Aorta (tissue), 5 donors: ENCODE measurements at regions not wholly inside any gene's neighbourhood (a gene's known extent, or its start where the extent isn't known, plus 50 kb on each side); places are given as distances from the start of the nearest gene placed in this dataset.

Source experiments
- ATAC-seq: fragments of 200-7000 bp; cut with Tn5 transposase; one replicate; pipeline ENCODE4 v1.9.1; 2022; ENCODE audit warnings: moderate library complexity; ENCODE audit not compliant: low FRiP score
- DNase-seq, 2 donors: peaks; one replicate each; pipeline ENCODE4 v3.0.0-alpha.2; 2020
- H3K27ac ChIP-seq, 2 donors: one replicate each; pipeline ENCODE4 v1.5.1; 2013; ENCODE audit warnings: low read length in 2 of 2, mild to moderate bottlenecking in 2 of 2, moderate library complexity in 2 of 2, control low read depth in 1 of 2, inconsistent platforms in 1 of 2, low read depth in 1 of 2
- H3K27me3 ChIP-seq, 2 donors: one replicate each; pipeline ENCODE4 v1.6.1; 2013; ENCODE audit warnings: control low read depth in 1 of 2, low read length in 1 of 2, mild to moderate bottlenecking in 1 of 2, moderate library complexity in 1 of 2; ENCODE audit not compliant: insufficient read depth in 2 of 2, control insufficient read depth in 1 of 2
- H3K36me3 ChIP-seq, 2 donors: one replicate each; pipeline ENCODE4 v1.6.1; 2013; ENCODE audit warnings: control low read depth in 1 of 2, low read length in 1 of 2, mild to moderate bottlenecking in 1 of 2; ENCODE audit not compliant: insufficient read depth in 2 of 2, control insufficient read depth in 1 of 2
- H3K4me1 ChIP-seq, 2 donors: one replicate each; pipeline ENCODE4 v1.6.1; 2013; ENCODE audit warnings: low read length in 2 of 2, control low read depth in 1 of 2, mild to moderate bottlenecking in 1 of 2, moderate library complexity in 1 of 2; ENCODE audit not compliant: insufficient read depth in 2 of 2, control insufficient read depth in 1 of 2
- H3K4me3 ChIP-seq, 2 donors: one replicate each; pipeline ENCODE4 v1.5.1; 2013; ENCODE audit warnings: low read length in 2 of 2, control low read depth in 1 of 2, mild to moderate bottlenecking in 1 of 2
- H3K9me3 ChIP-seq: one replicate; pipeline ENCODE4 v1.6.1; 2013; ENCODE audit warnings: mild to moderate bottlenecking, low read length; ENCODE audit not compliant: control insufficient read depth
- WGBS, 2 donors: extraction: QIAGEN DNeasy Blood & Tissue Kit; methylation state at CpG; one replicate each; pipeline ENCODE4 v1.1.7; 2013; 5-methylcytosine and 5-hydroxymethylcytosine counted together
- intact Hi-C, 2 donors: fragments of 100-400 bp; cut with DNase I; formaldehyde crosslinking; loops; one replicate each; pipeline versions ENCODE4 v1.14.2 to v1.15.0; 2022
- donor health status: healthy with polysubstance abuse.
- donor health status: Bipolar disorder and iron deficiency.
- donor health status: DM: no; HTN: no; CAD: no.
- donor health status: DM: no; HTN: no; CAD: no.
- donor health status: DM: yes; HTN: yes; CAD: no.

DNA sequence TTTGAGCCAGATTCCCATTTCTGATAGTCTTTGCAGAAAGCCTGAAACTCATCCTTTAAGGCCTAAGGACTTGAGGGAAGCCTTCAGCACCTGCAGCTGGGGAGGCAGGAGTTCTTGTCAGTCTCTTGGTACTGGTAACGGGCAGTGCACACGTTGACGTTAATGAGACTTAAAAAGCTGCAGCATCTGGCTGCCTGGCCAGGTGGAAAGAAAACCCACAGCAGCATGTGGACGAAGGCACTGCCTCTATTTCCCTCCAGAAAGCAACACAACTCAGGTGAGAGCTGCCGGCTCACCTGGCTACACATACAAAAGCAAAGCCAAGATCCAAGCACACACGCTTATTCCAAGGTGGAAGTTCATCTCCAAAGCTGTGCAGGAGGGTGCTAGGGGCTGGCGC, 178.8 kb downstream of the ANAPC1 start:
- H3K36me3 ChIP-seq, result no peaks in the 10 kb centered on the region
- H3K4me3 ChIP-seq, result no peak overlapping the region
- intact Hi-C loops, result no loop called here
- 83 to 93% methylated on average over 7 of the region's 7 CpGs for WGBS, 2 donors
- H3K27ac ChIP-seq, result no peak overlapping the region
- no peak for ATAC-seq
- H3K4me1 ChIP-seq, result no peaks in the 10 kb centered on the region
- DNase-seq, result no peak
- no peaks in the 10 kb centered on the region for H3K27me3 ChIP-seq
- H3K9me3 ChIP-seq, result no peaks in the 10 kb centered on the region

DNA sequence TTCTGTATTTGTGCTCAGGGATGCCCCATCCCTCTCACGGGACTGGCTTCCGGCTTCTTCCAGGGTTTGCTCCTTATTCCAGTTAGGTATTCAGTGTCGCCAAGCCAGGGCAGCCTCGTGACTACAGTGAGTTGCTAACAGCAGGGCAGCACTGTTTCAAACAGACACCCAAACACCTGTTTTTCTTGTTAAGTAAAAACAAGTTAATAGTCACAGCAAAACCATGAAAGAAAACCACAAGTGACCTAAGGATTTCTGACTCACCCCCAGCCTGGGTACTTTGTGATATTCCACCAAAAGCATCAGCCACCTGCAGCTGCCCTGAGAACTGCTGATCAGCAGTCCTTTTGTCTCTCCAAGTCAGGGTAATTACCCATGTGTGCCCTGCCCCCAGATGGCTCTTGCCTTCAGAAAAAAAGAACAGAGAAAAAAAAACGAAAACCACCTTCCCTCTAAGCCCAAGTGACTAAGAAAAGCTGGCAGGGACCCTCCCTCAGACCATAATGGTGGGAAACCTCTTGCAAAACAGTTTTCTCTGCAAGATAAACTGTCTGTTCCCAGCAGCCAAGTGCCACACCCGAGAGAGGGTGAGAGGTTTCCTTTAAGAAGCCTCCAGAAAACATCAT, 178.2 kb downstream of the ANAPC1 start:
- H3K9me3 ChIP-seq, result no peaks in the 10 kb centered on the region
- intact Hi-C loops, result no loop called here
- no peak for DNase-seq
- no peaks in the 10 kb centered on the region for H3K4me1 ChIP-seq
- WGBS, 2 donors, result 68 to 81% methylated on average over 6 of the region's 6 CpGs
- H3K27ac ChIP-seq, result no peak overlapping the region
- H3K27me3 ChIP-seq, result no peaks in the 10 kb centered on the region
- ATAC-seq, result no peak
- no peak overlapping the region for H3K4me3 ChIP-seq
- no peaks in the 10 kb centered on the region for H3K36me3 ChIP-seq

GRCh38 chr2:111706481-111707001, 177.5 kb downstream of the ANAPC1 start:
- no peaks in the 10 kb centered on the region for H3K9me3 ChIP-seq

GRCh38 chr2:111707700-111708099, 176.3 kb downstream of the ANAPC1 start:
- Histone ChIP-seq H3K27me3 (no peaks in the 10 kb centered on the region), H3K36me3 (no peaks in the 10 kb centered on the region), H3K9me3 (no peaks in the 10 kb centered on the region), H3K4me3 (no peak overlapping the region), H3K4me1 (no peaks in the 10 kb centered on the region), H3K27ac (no peak overlapping the region)
- no peak for ATAC-seq
- WGBS, 2 donors, result 97 to 98% methylated on average over 7 of the region's 7 CpGs
- intact Hi-C loops, result no loop called here
- no peak for DNase-seq

More at GRCh38 chr2:111706481-111707001, 177.5 kb downstream of the ANAPC1 start:
- WGBS, 2 donors, result 93 to 96% methylated on average over 9 of the region's 9 CpGs
- Histone ChIP-seq H3K4me1 (no peaks in the 10 kb centered on the region), H3K4me3 (no peak overlapping the region), H3K27me3 (no peaks in the 10 kb centered on the region), H3K36me3 (no peaks in the 10 kb centered on the region), H3K27ac (no peak overlapping the region)
- DNase-seq, result no peak
- no peak for ATAC-seq
- intact Hi-C loops, result no loop called here

- no peaks in the 10 kb centered on the region for H3K9me3 ChIP-seq
- no peak overlapping the region for H3K4me3 ChIP-seq
- no peaks in the 10 kb centered on the region for H3K27me3 ChIP-seq
- H3K36me3 ChIP-seq, result no peaks in the 10 kb centered on the region
- no peak overlapping the region for H3K27ac ChIP-seq
- no peaks in the 10 kb centered on the region for H3K4me1 ChIP-seq
- ATAC-seq (no peak), DNase-seq (no peak)
- intact Hi-C loops, result no loop called here
- WGBS, 2 donors, result 86 to 92% methylated on average over 4 of the region's 4 CpGs
These were observed 175.4 kb downstream of the ANAPC1 start for GRCh38 chr2:111708476-111709180.

DNA sequence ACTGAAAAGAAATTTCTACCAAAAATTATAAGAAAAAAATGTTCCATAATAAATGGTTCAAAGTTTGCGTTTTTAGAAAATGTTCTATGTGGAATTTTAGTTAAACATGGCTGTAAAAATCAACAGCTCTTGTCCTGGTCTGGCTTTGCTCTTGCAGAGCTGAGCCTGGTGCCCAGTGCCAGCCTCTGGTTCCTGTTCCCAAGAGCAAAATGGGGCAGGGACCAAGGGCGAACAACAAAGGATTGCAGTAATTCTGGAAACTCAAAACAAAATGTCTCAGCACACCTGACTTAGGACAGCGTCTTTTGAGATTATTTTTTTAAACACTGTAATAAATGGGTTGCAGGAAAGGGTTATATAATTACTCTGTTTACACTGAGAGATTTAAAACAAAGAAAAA, 174.7 kb downstream of the ANAPC1 start:
- intact Hi-C loops, result no loop called here
- WGBS, 2 donors, result 24 to 73% methylated on average over 3 of the region's 3 CpGs
- Histone ChIP-seq H3K27ac (no peak overlapping the region), H3K9me3 (no peaks in the 10 kb centered on the region), H3K4me1 (no peaks in the 10 kb centered on the region), H3K27me3 (no peaks in the 10 kb centered on the region), H3K4me3 (no peak overlapping the region), H3K36me3 (no peaks in the 10 kb centered on the region)
- DNase-seq (no peak), ATAC-seq (no peak)

GRCh38 chr2:111710085-111710484, 173.9 kb downstream of the ANAPC1 start:
- H3K4me3 ChIP-seq, result no peak overlapping the region
- intact Hi-C loops, result no loop called here
- 14 to 18% methylated on average over 6 of the region's 6 CpGs for WGBS, 2 donors
- H3K27ac ChIP-seq, result no peak overlapping the region
- no peaks in the 10 kb centered on the region for H3K9me3 ChIP-seq
- no peaks in the 10 kb centered on the region for H3K4me1 ChIP-seq
- H3K27me3 ChIP-seq, result no peaks in the 10 kb centered on the region
- no peaks in the 10 kb centered on the region for H3K36me3 ChIP-seq
- DNase-seq, result no peak
- no peak for ATAC-seq

GRCh38 chr2:111710613-111711012, 173.4 kb downstream of the ANAPC1 start:
- Histone ChIP-seq H3K27ac (no peak overlapping the region), H3K4me3 (no peak overlapping the region), H3K27me3 (no peaks in the 10 kb centered on the region), H3K4me1 (no peaks in the 10 kb centered on the region), H3K36me3 (no peaks in the 10 kb centered on the region), H3K9me3 (no peaks in the 10 kb centered on the region)
- DNase-seq, result no peak
- WGBS, 2 donors, result 85 to 87% methylated on average over 4 of the region's 4 CpGs
- no peak for ATAC-seq
- intact Hi-C loops, result no loop called here

GRCh38 chr2:111711270-111711669, 172.7 kb downstream of the ANAPC1 start:
- Histone ChIP-seq H3K36me3 (no peaks in the 10 kb centered on the region), H3K27ac (no peak overlapping the region), H3K27me3 (no peaks in the 10 kb centered on the region), H3K4me3 (no peak overlapping the region), H3K9me3 (no peaks in the 10 kb centered on the region), H3K4me1 (no peaks in the 10 kb centered on the region)
- no peak for DNase-seq
- WGBS, 2 donors, result 97% methylated on average over 4 of the region's 4 CpGs
- no peak for ATAC-seq
- intact Hi-C loops, result no loop called here
